Head of caudate nucleus (tissue), 42 donors: ENCODE measurements at regions not wholly inside any gene's neighbourhood (a gene's known extent, or its start where the extent isn't known, plus 50 kb on each side); places are given as distances from the start of the nearest gene placed in this dataset.
"Not testable (repeated sequence)": the region's sequence is repeated elsewhere in the genome, so short reads cannot be mapped to it uniquely, and the experiment has no call there.

ENCODE experiments used
- DNase-seq, 42 donors: peaks; one replicate each; pipeline versions ENCODE4 v3.0.0 to v3.0.0-alpha.2; 2020 to 2021; ENCODE audit warnings: mixed read lengths in 7 of 42
- intact Hi-C: fragments of 100-400 bp; cut with DNase I; formaldehyde crosslinking; loops from one replicate; pipeline ENCODE4 v1.15.0; 2022

GRCh38 chr2:153320879-153321278, 157.7 kb downstream of the RPRM start:
- intact Hi-C loops, result no loop called here
- no peak for DNase-seq

GRCh38 chr2:153311432-153311831, 167.1 kb downstream of the RPRM start:
- no peak for DNase-seq
- intact Hi-C loops, result no loop called here

GRCh38 chr2:153308466-153308865, 170.1 kb downstream of the RPRM start:
- DNase-seq, result no peak
- intact Hi-C loops, result no loop called here

- intact Hi-C loops, result no loop called here
- DNase-seq, result no peak
Observed at GRCh38 chr2:153307223-153307622, 171.3 kb downstream of the RPRM start.

- DNase-seq, result no peak
- intact Hi-C loops, result no loop called here
Observed at GRCh38 chr2:153299809-153300208, 178.8 kb downstream of the RPRM start.

- intact Hi-C loops, result no loop called here
Observed at GRCh38 chr2:153299217-153299616, 179.3 kb downstream of the RPRM start.

GRCh38 chr2:153294199-153294786, 184.3 kb downstream of the RPRM start:
- intact Hi-C loops, result no loop called here
- DNase-seq, result no peak

More at GRCh38 chr2:153299217-153299616, 179.3 kb downstream of the RPRM start:
- no peak for DNase-seq

- intact Hi-C loops, result no loop called here
- DNase-seq, result no peak
Observed at GRCh38 chr2:153291718-153292117, 186.8 kb downstream of the RPRM start.

GRCh38 chr2:153287109-153287801, 191.3 kb downstream of the RPRM start:
- peak in 2 of 42 donors; percentile 17 to 20 for DNase-seq
- intact Hi-C loops, result no loop called here

- intact Hi-C loops, result no loop called here
- DNase-seq, result no peak
Observed at GRCh38 chr2:153268941-153269461, 209.6 kb downstream of the RPRM start.

GRCh38 chr2:153256876-153257275, 221.7 kb downstream of the RPRM start:
- DNase-seq, intact Hi-C loops: not testable (repeated sequence)

- not testable (repeated sequence) for DNase-seq
Observed at GRCh38 chr2:153246636-153247035, 231.9 kb downstream of the RPRM start.

GRCh38 chr2:153235516-153235915, 243.0 kb downstream of the RPRM start:
- intact Hi-C loops, result no loop called here
- DNase-seq, result no peak

More at GRCh38 chr2:153246636-153247035, 231.9 kb downstream of the RPRM start:
- intact Hi-C loops, result not testable (repeated sequence)

GRCh38 chr2:153232464-153232863, 246.1 kb downstream of the RPRM start:
- DNase-seq, result no peak
- intact Hi-C loops, result no loop called here

GRCh38 chr2:153230977-153231376, 247.6 kb downstream of the RPRM start:
- intact Hi-C loops, result no loop called here
- DNase-seq, result no peak

GRCh38 chr2:153228904-153229303, 249.7 kb downstream of the RPRM start:
- DNase-seq, result no peak
- intact Hi-C loops, result no loop called here

- DNase-seq, result no peak
- intact Hi-C loops, result no loop called here
Observed at GRCh38 chr2:153227981-153228380, 250.6 kb downstream of the RPRM start.

- intact Hi-C loops, result no loop called here
- no peak for DNase-seq
Observed at GRCh38 chr2:153222231-153223165, 256.1 kb downstream of the RPRM start.

- DNase-seq, result no peak
Observed at GRCh38 chr2:153221506-153221905, 257.1 kb downstream of the RPRM start.

GRCh38 chr2:153221087-153221486, 257.5 kb downstream of the RPRM start:
- intact Hi-C loops, result no loop called here
- no peak for DNase-seq

More at GRCh38 chr2:153221506-153221905, 257.1 kb downstream of the RPRM start:
- intact Hi-C loops, result no loop called here
